ENCODE measurements at regions not wholly inside any gene's neighbourhood (a gene's known extent, or its start where the extent isn't known, plus 50 kb on each side); places are given as distances from the start of the nearest gene placed in this dataset.
"Not testable (repeated sequence)": the region's sequence is repeated elsewhere in the genome, so short reads cannot be mapped to it uniquely, and the experiment has no call there.

GRCh38 chr4:34293459-34293858, 1950.9 kb downstream of the ARAP2 start:
- no peak for DNase-seq
- Histone ChIP-seq H3K36me3 (no peaks in the 10 kb centered on the region), H3K9me3 (replicated peaks) (no peaks in the 10 kb centered on the region), H3K4me1 (no peaks in the 10 kb centered on the region), H3K27ac (no peak overlapping the region), H3K27me3 (no peaks in the 10 kb centered on the region), H3K4me3 (no peak overlapping the region)

- Histone ChIP-seq H3K27me3 (no peaks in the 10 kb centered on the region), H3K4me1 (no peaks in the 10 kb centered on the region), H3K4me3 (no peak overlapping the region), H3K9me3 (replicated peaks) (no peaks in the 10 kb centered on the region), H3K27ac (no peak overlapping the region), H3K36me3 (no peaks in the 10 kb centered on the region)
- no peak for DNase-seq
Observed at GRCh38 chr4:34309383-34309906, 1934.9 kb downstream of the ARAP2 start.

- no peaks in the 10 kb centered on the region for H3K9me3 ChIP-seq (replicated peaks)
- no peak overlapping the region for H3K4me3 ChIP-seq
- no peaks in the 10 kb centered on the region for H3K4me1 ChIP-seq
- no peak for DNase-seq
- no peaks in the 10 kb centered on the region; the same call in 1 of the 2 replicates for H3K36me3 ChIP-seq
- no peak overlapping the region for H3K27ac ChIP-seq
- no peaks in the 10 kb centered on the region for H3K27me3 ChIP-seq
Observed at GRCh38 chr4:34318773-34319172, 1925.5 kb downstream of the ARAP2 start.

- Histone ChIP-seq H3K27ac (no peak overlapping the region), H3K36me3 (no peaks in the 10 kb centered on the region; the same call in 1 of the 2 replicates), H3K4me3 (no peak overlapping the region), H3K27me3 (no peaks in the 10 kb centered on the region), H3K9me3 (replicated peaks) (no peaks in the 10 kb centered on the region), H3K4me1 (no peaks in the 10 kb centered on the region)
- DNase-seq: peak; percentile 5 to 23
Observed at GRCh38 chr4:34323549-34324320, 1920.6 kb downstream of the ARAP2 start.

DNA sequence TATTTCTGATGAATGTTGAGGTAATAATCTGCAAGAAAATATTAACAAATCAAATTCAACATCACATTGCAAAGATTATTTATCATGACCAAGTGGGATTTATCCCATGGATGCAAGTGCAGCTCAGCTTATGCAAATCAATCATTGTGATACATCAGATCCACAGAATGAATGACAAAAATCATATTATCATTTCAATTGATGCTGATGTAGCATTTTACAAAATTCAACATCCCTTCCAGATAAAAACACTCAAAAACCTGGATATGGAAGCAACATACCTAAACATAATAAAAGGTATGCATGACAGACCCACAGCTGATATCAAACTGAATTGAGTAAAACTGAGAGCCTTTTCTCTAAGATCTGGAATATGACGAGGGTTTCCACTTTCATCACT, 1915.4 kb downstream of the ARAP2 start:
- no peak for DNase-seq
- Histone ChIP-seq H3K27me3 (no peaks in the 10 kb centered on the region), H3K4me1 (no peaks in the 10 kb centered on the region), H3K4me3 (no peak overlapping the region), H3K27ac (no peak overlapping the region), H3K9me3 (replicated peaks) (no peaks in the 10 kb centered on the region), H3K36me3 (no peaks in the 10 kb centered on the region)

DNA sequence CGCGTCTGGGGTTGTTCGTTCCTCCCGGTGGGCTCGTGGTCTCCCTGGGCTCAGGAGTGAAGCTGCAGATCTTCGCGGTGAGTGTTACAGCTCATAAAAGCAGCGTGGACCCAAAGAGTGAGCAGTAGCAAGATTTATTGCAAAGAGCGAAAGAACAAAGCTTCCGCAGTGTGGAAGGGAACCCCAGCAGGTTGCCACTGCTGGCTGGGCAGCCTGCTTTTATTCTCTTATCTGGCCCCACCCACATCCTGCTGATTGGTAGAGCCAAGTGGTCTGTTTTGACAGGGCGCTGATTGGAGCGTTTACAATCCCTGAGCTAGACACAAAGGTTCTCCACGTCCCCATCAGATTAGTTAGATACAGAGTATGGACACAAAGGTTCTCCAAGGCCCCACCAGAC, 1909.2 kb downstream of the ARAP2 start:
- H3K27ac ChIP-seq; H3K9me3 ChIP-seq (replicated peaks); H3K27me3 ChIP-seq; DNase-seq; H3K4me1 ChIP-seq; H3K4me3 ChIP-seq; H3K36me3 ChIP-seq: not testable (repeated sequence)

GRCh38 chr4:34335556-34335955, 1908.8 kb downstream of the ARAP2 start:
- H3K9me3 ChIP-seq (replicated peaks); H3K36me3 ChIP-seq; DNase-seq; H3K27me3 ChIP-seq; H3K27ac ChIP-seq; H3K4me3 ChIP-seq; H3K4me1 ChIP-seq: not testable (repeated sequence)

- H3K4me1 ChIP-seq: no peaks in the 10 kb centered on the region
- no peak overlapping the region for H3K4me3 ChIP-seq
- 0 out of 2 replicates have a peak, but pooled peaks cover 2% of the 10 kb centered on the region for H3K9me3 ChIP-seq (replicated peaks)
- no peaks in the 10 kb centered on the region for H3K36me3 ChIP-seq
- peak in 1 of 2 experiments; percentile 14 for DNase-seq
- no peaks in the 10 kb centered on the region for H3K27me3 ChIP-seq
- no peak overlapping the region for H3K27ac ChIP-seq
Observed at GRCh38 chr4:34362654-34363053, 1881.7 kb downstream of the ARAP2 start.

DNA sequence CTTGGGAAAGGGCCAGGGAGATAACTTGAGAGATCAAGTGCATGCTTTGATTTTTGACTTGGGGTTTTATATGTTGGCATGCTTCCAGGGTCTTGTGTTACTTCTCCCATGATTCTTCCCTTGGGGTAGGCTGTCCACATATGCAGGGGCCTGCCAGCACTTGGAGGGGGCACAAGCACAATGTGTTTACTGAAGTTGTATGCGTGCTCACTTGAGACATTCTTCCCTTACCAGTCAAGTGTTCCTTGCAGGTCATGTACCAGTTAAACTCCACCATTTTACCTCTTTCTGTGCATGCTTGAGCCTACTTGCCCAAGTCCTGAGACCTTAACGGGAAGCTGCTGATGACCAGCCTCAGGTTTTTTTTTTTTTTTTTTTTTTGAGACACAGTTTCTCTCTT, 1880.5 kb downstream of the ARAP2 start:
- no peak overlapping the region for H3K27ac ChIP-seq
- H3K4me1 ChIP-seq: no peaks in the 10 kb centered on the region
- no peak for DNase-seq
- no peaks in the 10 kb centered on the region for H3K36me3 ChIP-seq
- 0 out of 2 replicates have a peak, but pooled peaks cover 2% of the 10 kb centered on the region for H3K9me3 ChIP-seq (replicated peaks)
- no peak overlapping the region for H3K4me3 ChIP-seq
- H3K27me3 ChIP-seq: no peaks in the 10 kb centered on the region

DNA sequence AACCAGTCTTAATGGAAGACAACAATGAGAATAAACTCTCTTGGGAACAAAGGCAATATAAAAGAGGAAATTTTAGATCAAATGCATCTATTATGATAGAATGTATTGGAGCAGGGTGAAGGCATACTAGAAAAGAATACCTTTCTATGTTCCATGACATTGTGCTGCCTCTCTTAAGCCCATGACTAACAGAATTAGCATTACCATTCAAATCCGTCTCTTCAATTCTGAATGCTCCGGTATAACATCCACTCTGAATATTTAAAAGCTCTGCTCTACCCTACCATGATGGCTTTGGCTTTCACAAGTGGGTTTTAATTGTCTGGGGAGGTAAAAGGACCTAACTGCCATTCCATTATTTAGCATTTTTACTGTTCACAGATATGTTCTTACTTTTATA, 1878.4 kb downstream of the ARAP2 start:
- Histone ChIP-seq H3K4me3 (no peak overlapping the region), H3K36me3 (no peaks in the 10 kb centered on the region), H3K4me1 (no peaks in the 10 kb centered on the region), H3K27ac (no peak overlapping the region), H3K9me3 (replicated peaks) (no peaks in the 10 kb centered on the region), H3K27me3 (no peaks in the 10 kb centered on the region)
- no peak for DNase-seq

DNA sequence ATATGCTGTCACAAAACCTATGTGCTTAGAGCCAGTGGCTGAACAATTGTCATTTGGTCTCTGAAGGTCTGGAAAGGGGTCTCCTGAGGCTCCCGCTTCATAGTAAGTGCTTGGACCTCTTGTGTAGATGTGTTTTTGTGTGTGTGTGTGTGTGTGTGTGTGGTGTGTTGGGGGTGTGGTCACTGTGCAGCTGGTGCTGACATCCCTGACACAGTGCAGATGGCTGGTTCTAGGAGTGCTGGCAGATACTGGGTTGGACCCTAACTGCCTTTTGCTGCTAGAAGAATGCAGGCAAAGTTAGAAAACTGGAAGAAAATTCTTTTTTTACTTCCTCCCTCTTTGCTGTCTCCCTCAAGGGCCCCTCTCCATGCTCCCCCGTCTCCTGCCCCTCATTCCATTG, 1872.6 kb downstream of the ARAP2 start:
- no peaks in the 10 kb centered on the region for H3K36me3 ChIP-seq
- H3K27me3 ChIP-seq: no peaks in the 10 kb centered on the region
- H3K4me1 ChIP-seq: no peaks in the 10 kb centered on the region
- H3K27ac ChIP-seq: no peak overlapping the region
- no peak for DNase-seq
- no peaks in the 10 kb centered on the region for H3K9me3 ChIP-seq (replicated peaks)
- H3K4me3 ChIP-seq: no peak overlapping the region

GRCh38 chr4:34372815-34373214, 1871.5 kb downstream of the ARAP2 start:
- no peak for DNase-seq
- Histone ChIP-seq H3K27ac (no peak overlapping the region), H3K4me1 (no peaks in the 10 kb centered on the region), H3K9me3 (replicated peaks) (no peaks in the 10 kb centered on the region), H3K36me3 (no peaks in the 10 kb centered on the region), H3K27me3 (no peaks in the 10 kb centered on the region), H3K4me3 (no peak overlapping the region)

GRCh38 chr4:34373456-34373855, 1870.9 kb downstream of the ARAP2 start:
- no peak for DNase-seq
- Histone ChIP-seq H3K27me3 (no peaks in the 10 kb centered on the region), H3K36me3 (no peaks in the 10 kb centered on the region), H3K27ac (no peak overlapping the region), H3K9me3 (replicated peaks) (no peaks in the 10 kb centered on the region), H3K4me1 (no peaks in the 10 kb centered on the region), H3K4me3 (no peak overlapping the region)

DNA sequence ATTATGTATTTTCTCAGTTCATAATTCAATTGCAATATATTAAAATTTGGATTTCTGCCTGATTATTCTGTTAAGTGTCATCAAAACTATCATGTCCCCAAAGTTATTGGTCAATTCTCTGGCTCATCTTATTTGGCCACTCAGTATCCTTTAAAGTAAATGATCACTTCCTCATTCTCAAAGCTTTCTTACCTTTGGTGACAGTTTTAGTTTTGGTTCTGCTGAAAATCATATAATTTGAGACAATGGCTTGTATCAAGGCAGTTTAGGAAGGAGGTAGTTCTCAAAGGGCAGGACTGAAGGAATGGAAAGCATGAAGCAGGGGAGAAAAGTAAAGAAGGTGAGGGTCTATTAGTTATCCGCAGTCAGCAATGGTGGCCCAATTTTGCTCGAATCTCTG, 1832.1 kb downstream of the ARAP2 start:
- Histone ChIP-seq H3K27ac (no peak overlapping the region), H3K4me3 (no peak overlapping the region), H3K36me3 (no peaks in the 10 kb centered on the region), H3K9me3 (replicated peaks) (no peaks in the 10 kb centered on the region), H3K4me1 (no peaks in the 10 kb centered on the region), H3K27me3 (no peaks in the 10 kb centered on the region)
- DNase-seq: no peak

DNA sequence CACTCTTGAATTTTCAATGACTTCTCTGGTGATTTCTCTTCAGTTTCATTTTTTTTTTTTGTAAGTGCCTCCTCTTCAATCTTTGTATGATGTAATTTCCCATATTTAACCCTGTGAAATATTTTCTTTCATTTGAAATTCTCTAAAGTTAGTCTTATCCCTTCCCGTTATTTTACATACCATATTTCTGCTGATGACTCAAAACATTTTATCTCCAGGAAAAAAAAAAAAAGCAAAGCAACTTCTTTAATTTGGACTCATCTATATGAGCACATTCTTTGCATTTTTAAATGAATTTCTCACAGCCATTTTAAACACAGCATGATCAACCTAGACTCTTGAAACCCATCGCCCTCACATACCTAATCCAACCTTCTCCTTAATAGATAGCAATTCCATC, 1831.4 kb downstream of the ARAP2 start:
- no peak overlapping the region for H3K27ac ChIP-seq
- H3K36me3 ChIP-seq: no peaks in the 10 kb centered on the region
- H3K27me3 ChIP-seq: no peaks in the 10 kb centered on the region
- no peak overlapping the region for H3K4me3 ChIP-seq
- no peaks in the 10 kb centered on the region for H3K9me3 ChIP-seq (replicated peaks)
- DNase-seq: no peak
- H3K4me1 ChIP-seq: no peaks in the 10 kb centered on the region

DNA sequence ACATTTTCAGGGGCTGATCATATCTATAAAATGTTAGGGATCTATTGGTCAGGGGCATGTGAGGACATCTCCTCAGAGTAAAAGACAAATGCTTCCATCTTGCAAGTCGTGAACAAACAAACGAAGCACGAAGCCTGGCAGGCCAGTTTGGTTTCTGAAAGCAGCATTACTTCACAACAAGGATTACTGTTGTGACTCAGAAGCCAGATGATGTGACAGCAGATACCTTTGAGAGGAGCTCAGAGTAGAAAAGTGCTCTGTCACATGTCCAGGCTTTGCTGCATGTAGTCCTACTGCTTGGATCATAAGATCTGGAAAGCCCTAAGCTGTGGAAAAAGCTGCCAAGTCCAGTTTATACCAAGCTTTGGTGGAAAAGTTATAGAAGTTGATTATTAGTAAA, 1827.2 kb downstream of the ARAP2 start:
- Histone ChIP-seq H3K4me3 (no peak overlapping the region), H3K36me3 (no peaks in the 10 kb centered on the region), H3K9me3 (replicated peaks) (no peaks in the 10 kb centered on the region), H3K4me1 (no peaks in the 10 kb centered on the region), H3K27me3 (no peaks in the 10 kb centered on the region), H3K27ac (no peak overlapping the region)
- no peak for DNase-seq
